OCI-LY3 (cell line): ENCODE measurements at regions not wholly inside any gene's neighbourhood (a gene's known extent, or its start where the extent isn't known, plus 50 kb on each side); places are given as distances from the start of the nearest gene placed in this dataset.

Experiments used
- CTCF ChIP-seq: fragments of 200-600, 300-600 bp; sonication (generic); IDR thresholded peaks from 2 replicates; pipeline ENCODE4 v1.5.1; 2014; ENCODE audit warnings: antibody characterized with exemption, low read length, low read depth
- EZH2phosphoT487 ChIP-seq: fragments of 200-600 bp; shearing (Covaris generic); IDR thresholded peaks from 2 replicates; pipeline ENCODE4 v1.6.1; 2018; ENCODE audit warnings: antibody characterized with exemption, mixed run types, low read depth

- no peak for TF ChIP-seq EZH2phosphoT487
- no peak for TF ChIP-seq CTCF
These were observed 274.9 kb downstream of the AUH start for GRCh38 chr9:91086657-91087461.
